ENCODE measurements at regions not wholly inside any gene's neighbourhood (a gene's known extent, or its start where the extent isn't known, plus 50 kb on each side); places are given as distances from the start of the nearest gene placed in this dataset.

DNA sequence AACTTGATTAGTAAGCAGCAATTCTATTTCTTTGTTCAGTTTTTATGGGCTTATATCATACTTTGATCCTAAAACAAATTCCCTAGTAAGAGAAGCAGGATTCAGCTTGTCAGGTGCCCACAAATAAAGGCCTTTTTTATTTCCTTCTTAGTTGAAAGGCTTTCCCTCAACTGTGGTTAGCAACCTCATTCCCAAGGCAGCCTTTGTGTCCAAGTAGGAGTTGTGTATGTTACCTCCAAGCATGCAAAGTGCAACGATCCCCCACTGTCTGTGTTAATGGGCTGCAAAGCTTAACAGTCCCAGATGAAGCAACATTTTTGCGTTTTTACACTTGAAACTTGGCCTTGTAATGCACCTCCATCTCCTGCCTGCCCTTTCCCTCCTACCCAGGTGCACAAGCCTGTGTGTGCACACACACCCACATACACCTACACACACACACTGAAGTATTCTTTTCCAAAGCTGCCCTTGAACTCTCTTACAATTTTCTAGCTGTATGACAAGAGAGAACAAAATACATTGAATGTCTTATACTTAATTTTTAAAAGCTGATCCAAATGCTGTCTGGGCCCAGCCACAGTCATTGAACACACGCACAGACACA is 278.2 kb downstream of the SNX13 start:
- peak in 1 of 42 donors; percentile 20 for DNase-seq
- intact Hi-C loops (cut with DNase I) = no loop called here

DNA sequence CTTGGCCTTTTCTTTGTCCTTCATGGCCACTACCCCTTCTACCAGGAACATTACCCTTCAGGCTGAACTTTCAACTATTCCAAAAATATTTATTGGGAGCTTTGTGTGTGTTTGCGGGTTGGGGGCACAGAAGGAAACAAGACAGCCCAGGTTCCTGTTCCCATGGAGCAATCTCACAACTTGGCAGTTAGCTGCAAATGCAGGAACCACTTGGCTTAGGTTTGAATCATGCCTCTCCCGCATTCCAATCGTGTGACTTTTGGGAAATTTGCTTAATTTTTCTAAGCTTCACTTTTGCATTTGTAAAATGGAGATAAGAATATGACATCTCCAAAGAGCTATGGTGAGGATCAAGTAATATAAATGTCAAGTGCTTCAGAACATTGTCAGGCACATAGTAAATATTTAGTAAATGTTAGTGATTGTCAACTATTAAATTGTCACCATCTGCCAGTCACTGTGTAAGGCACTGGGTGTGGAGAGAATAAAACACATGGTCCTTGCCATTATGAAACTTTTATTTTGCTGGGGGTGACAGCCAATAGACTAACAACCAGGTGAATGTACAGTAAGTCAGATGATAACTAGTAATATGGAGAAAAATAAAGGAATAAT is 277.1 kb downstream of the SNX13 start:
- intact Hi-C loops (cut with DNase I) = no loop called here
- DNase-seq = no peak

DNA sequence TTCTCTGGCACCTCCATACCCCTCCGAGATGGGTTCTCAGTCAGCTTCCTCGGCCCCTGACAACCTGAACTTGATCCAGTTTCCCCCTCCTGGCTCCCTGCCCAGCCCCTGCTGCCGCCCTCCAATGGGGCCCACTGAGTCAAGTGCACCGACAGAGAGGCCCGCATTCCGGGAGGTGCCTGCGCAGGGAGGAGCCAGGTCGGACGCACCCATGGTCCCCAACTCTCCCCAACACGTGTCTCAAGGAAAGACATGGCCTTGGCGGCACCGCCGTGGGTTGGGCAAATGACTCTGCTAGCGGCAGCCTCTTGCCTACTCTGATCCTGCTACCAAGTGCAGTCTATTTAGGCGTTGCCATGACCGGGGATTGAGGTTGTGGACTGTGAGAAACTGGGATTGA is 275.3 kb downstream of the SNX13 start:
- DNase-seq = no peak
- intact Hi-C loops (cut with DNase I) = no loop called here

DNA sequence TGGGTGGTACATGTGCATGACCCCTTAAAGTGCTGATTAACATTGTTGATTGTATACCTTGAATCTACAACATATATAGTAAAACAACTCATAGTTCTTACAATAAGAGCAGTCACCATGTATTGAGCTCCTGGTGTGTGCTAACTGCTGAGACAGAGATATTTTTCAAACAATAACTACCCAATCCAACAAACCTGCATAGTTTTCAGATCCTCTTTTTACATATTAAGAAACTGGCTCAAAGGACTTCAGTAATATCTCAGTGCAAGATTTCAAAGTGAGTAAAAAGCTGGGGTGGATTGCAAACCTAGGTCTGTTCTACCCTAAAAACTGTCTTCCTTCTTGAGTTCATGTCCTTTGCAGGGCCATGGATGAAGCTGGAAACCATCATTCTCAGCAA is 272.2 kb downstream of the SNX13 start:
- no peak for DNase-seq

DNA sequence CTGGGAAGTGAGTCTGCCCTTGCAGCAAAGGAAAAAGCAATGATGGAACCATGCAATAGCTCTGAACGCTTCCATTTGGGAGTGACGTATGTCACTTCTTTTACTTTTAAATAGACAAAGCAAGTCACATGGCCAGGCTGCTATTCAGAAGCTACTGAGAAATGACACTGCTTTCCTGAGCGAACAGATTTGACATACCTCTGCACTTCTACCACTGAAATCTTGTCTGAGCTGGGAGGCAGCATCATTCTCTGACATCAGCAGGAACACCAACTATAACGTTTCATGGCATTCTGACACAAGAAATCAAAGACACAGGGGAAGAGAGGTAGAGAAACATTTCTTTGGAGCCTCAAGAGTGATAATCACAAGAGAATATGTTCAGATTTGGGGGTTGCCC is 271.1 kb downstream of the SNX13 start:
- intact Hi-C loops (cut with DNase I) = no loop called here

More for the DNA sequence above, 272.2 kb downstream of the SNX13 start:
- intact Hi-C loops (cut with DNase I) = no loop called here

DNA sequence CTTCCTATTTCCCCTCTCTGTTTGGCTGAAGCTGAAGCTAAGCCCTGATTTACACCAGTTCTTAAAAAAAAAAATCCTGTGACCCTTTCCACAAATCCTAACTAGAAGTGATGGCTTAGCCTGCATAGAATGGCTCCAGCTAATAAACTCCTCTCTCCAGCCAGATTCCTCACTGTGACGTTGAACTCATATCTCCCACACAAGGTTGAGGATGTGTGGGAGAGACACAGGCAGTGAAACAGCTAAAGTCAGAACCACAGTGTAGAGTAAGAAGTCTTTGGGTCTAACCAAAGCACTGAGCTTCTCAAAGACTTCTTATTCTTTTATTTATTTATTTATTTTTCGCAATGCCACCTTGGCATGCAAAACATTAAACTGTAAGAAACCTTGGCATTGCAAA is 268.3 kb downstream of the SNX13 start:
- intact Hi-C loops (cut with DNase I) = no loop called here
- peak in 8 of 42 donors; percentile 16 to 66 (median 36) for DNase-seq

More for the DNA sequence above, 271.1 kb downstream of the SNX13 start:
- no peak for DNase-seq

DNA sequence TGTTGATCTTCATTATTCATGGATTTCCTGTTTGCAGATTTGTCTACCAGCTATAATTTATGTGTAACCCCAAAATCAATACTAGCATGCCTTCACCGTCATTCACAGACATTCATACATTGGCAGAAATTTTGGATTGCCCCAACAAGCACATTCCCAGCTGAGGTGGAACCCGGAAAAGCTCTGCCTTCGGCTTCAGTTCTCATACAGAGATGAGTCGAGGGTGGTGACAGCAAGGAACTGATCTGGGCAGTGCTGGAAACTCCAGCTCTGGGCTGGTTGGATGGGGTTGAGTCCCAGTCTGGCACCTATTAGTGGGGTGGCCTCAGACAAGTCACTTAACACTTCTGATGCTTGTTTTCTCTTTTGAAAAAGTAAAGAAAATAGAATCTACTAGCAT is 267.5 kb downstream of the SNX13 start:
- DNase-seq = no peak
- intact Hi-C loops (cut with DNase I) = no loop called here

DNA sequence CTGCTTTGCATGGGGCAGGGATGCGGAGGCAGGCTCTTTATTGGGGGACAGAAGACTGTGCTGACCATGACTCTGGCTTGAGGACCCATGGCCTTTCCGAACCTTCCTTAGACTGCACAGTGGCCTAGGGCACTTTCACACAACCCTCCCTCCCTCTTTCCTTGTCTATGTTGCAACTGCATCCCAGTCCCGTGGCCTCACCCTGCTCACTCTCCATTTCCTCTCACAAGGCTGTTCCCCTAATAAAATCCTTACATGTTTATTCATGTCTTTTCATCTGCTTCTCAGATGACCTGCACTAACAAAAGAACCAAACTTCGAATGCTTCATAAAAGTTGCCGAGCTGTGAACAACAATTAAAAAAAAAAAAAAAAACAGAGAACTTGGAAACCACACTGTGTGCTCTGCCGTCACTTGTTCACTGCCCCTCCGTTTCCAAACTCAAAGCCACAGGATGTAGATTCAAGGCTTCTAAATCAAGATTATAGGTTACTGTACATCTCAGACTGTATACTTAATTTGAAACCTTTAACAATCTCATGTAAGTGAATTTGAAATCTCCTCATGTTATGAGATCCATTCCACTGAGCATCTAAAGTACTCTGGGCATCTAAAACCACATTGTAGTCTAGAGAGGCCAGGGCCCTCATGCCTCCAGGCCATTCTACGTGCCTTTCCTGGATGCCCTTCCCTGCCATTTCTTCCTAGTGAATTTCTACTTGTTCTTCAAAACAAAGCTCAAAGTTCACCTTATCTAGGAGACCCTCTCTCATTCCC is 265.9 kb downstream of the SNX13 start:
- DNase-seq = no peak
- intact Hi-C loops (cut with DNase I) = no loop called here

DNA sequence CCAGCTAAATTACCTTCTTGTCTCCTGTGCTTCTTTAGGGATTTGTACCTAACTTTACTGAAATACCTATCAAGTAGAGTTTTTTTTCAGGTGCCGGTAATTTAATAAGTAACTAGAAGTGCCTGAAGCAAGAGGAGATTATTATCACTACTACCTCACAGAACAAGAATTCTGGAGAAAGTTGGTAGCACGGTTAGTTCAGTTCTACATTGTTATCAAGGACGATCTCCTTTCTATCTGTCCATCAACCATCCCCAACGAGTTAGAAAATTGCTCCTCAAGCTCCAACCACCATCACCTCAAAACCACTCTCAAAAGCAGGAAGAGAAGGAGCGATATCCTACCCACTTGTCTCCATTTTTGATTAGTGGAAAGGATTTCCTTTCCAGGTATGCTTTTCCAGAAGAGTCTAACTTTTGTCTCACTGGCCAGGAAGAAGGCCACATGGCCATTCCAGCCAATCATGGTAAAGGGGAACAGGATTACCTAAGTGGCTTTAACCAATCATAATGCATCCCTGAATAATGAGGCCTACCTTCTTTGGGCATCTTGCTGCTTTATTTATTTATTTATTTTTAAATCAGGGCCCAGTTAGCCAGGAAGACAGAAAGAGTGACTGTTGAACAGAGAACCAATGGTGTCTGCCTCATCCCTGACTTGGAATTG is 265.2 kb downstream of the SNX13 start:
- DNase-seq = no peak
- intact Hi-C loops (cut with DNase I) = no loop called here

DNA sequence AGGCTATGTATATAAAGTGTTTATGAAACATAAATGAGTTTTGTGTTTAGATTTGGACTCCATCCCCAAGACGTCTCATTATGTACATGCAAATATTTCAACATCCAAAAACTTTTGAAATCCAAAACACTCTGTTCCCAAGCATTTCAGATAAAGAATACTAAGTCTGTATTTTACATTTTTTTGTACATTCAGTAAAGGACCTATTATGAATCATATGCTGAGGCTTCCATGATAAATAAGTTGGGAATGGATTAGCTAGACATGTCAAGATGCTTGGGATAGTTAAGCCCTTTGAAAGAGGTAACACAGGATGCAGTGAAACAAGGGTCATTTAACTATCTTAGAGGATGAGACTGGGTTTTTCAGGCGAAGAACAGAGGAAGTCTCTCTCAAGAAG is 262.9 kb downstream of the SNX13 start:
- intact Hi-C loops (cut with DNase I) = no loop called here
- DNase-seq = no peak

DNA sequence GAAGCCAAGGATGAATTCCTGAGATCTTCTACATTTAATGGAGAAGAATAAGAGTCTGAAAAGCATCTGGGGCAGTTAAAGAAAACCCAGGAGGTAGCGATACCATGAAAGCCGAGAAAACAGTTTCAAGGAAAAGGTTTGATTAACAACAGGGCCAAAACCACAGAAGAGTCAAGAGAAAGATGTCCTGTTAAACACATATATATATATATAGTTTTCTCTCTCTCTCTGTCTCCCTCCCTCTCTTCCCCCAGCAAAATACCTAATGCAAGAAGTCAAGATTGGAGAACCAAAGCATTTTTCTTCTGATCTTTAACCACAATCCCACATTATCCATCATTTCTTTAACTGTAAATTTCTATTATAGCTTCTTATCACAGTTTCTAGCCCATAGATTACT is 261.4 kb downstream of the SNX13 start:
- intact Hi-C loops (cut with DNase I) = no loop called here
- DNase-seq = no peak

DNA sequence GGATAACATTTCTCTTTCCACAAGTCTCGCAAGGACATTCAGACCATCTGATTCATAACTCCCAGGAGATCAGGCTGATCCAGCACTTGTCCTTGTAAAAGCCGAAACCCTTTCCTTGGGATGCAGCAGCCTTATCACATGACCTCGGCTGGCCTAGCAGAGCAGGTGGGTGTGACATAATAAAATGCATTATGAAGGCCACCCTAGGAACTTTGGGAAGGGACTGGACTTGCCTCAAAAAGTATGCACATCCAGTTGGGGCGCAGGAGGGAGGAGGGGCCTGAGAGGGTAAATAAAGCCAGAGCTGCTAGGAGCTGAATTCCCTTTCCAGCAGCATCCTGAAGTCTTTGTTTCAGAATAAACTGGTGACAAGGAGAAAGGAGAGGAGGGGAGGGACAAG is 260.8 kb downstream of the SNX13 start:
- no peak for DNase-seq
- intact Hi-C loops (cut with DNase I) = no loop called here

DNA sequence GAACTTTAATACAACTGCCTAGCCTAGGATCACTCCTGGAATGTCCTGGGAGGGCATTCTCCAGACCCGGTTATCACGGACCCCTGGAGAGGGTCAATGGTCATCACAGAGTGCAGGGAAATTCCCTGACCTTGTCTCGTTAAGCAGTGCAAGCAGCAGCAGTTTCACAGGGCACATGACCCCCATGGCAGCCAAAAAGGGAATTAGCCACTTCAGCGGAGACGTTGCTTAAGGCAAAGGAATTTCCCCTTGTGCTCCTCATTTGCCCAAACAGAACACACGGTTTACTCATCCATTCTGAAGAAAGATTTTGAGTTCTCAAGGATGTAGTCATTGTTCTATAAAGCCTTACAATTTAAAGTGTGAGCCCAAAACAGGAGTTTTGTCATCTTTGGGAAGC is 260.3 kb downstream of the SNX13 start:
- peak in 32 of 42 donors; percentile 9 to 73 (median 38) for DNase-seq
- intact Hi-C loops (cut with DNase I) = loop anchor here (10.0 kb wide), 1 partner anchor 665 kb away; no protein-coding TSS in a partner anchor

DNA sequence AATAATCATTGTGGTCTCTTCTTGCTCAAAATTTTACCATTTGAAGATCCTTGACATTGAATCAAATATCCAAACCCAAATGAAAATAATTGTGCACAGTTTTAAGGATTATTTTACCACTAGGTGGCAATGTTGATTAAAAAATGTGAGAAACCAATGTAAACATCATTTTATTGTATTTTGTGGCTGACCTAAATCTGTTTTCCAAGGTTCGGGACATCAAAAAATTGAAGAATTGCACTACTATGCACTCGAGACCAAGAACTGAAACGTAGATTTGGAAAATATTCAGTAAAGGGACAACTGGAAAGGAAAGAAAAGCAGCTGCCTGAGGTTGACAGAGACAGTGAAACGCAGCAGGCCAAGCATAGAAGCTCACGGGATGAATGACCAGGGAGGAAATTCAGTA is 259.3 kb downstream of the SNX13 start:
- DNase-seq = peak in 2 of 42 donors; percentile 21 to 23
- intact Hi-C loops (cut with DNase I) = loop anchor here (10.0 kb wide), 1 partner anchor 664 kb away; no protein-coding TSS in a partner anchor

DNA sequence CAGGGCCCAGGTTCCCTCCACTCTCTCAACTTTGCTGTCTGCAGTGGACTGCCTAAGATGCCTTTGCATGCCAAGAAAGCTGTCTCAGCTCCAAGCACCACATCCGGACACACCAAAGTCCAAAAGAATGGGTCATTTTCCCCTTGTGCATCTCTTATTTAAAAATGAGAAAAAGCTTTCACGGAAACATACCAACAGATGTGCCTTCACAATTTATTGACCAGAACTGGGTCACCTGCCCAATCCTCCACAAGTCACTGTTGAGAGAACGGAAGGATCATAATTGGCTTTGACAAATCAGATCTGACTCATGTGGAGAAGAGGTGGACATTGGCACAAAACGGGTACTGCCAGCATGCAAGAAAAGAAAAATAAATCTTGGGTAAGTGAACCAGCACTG is 258.3 kb downstream of the SNX13 start:
- intact Hi-C loops (cut with DNase I) = loop anchor here (10.0 kb wide), 1 partner anchor 663 kb away; no protein-coding TSS in a partner anchor
- DNase-seq = no peak

DNA sequence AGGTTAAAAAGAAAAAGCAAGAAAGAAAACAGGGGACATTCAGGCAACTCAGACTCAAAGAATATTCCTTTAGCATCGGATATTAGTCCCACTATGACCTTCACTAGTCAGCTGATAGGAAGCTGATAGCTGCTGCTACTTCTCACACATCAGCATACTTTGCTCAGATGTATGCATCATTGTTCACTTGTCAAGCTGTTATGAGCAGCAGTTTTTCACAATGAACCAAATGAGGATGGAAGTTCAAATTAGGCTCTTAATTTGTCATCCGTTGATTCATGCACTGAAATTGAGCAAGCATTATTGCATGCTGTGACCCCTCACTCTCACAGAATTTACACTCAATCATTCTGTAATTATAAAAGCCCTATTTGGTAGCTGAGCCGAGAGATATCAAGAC is 257.7 kb downstream of the SNX13 start:
- no peak for DNase-seq
- intact Hi-C loops (cut with DNase I) = loop anchor here (10.0 kb wide), 1 partner anchor 662 kb away; no protein-coding TSS in a partner anchor

DNA sequence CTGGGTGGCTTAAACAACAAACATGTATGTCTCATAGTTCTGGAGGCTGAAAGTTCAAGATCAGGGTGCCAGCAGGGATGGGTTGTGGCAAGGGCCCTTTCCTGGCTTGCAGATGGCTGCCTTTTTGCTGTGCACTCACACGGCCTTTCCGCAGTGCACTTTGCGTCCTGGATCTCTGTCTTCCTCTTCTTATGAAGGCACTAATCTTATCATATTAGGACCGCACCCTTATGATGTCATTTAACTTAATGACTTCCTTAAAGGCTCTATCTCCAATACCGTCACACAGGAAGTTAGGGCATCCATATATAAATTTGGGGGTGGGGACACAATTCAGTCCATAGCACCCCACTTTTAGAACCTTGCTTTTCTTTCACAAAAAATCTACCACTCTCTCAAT is 255.2 kb downstream of the SNX13 start:
- DNase-seq = no peak
- intact Hi-C loops (cut with DNase I) = loop anchor here (10.0 kb wide), 1 partner anchor 660 kb away; no protein-coding TSS in a partner anchor

DNA sequence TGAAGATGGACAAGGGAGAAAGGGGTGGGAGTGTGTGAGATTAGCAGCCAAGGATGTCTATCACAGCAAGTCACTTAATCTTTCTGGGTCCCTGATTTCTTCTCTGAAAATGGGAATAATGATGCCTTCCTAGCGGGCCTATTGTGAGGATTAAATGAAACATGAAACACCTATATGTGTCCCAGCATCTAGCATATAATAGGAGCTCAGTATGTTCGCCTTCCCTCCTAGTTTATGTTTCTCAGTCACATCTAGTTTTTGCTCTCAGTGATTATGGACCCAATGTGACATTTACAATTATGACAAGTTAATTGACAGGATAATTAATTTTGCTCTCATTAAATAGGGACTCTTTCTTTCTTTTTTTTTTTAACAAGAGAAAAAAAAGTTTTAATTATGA is 252.9 kb downstream of the SNX13 start:
- DNase-seq = no peak
- intact Hi-C loops (cut with DNase I) = loop anchor here (10.0 kb wide), 1 partner anchor 657 kb away; no protein-coding TSS in a partner anchor

DNA sequence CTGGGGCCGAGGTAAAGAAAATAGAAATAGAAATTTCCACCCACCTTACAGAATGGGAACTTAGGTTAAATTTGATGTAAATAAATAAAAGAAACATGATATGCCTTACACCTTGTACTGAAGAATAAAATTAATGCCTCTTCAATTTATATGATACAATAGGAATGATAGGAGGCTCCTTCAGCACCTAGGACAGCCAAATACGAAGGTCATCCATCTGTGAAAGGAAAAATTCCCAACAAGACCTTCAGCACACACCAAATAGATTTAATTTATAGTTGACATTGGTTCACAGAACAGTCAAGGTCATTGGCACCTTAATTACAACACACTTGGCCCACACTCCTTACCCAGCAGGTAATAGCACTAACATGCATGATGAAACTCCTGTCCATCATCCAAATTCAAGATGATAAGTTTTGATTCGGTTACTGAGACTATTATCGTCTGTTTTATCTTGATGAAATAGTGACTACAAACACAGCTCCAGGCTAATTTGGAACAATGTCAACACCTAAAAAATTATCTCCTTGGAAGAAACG is 250.9 kb downstream of the SNX13 start:
- no peak for DNase-seq
- intact Hi-C loops (cut with DNase I) = loop anchor here (10.0 kb wide), 1 partner anchor 655 kb away; no protein-coding TSS in a partner anchor

All from head of caudate nucleus (tissue), 42 donors.